SK-N-SH treated with all-trans-retinoic acid at 6 μM for 48 hours (cell line): ENCODE measurements at regions not wholly inside any gene's neighbourhood (a gene's known extent, or its start where the extent isn't known, plus 50 kb on each side); places are given as distances from the start of the nearest gene placed in this dataset.

ENCODE experiments used
- ATAC-seq: fragments of 200-7000 bp; cut with Tn5 transposase; 3 replicates; pipeline ENCODE4 v1.9.1; 2020; ENCODE audit warnings: mild to moderate bottlenecking, moderate library complexity
- ARNTL ChIP-seq: fragments of 450-650 bp; formaldehyde crosslinking; IDR thresholded peaks from 2 replicates; pipeline ENCODE4 v1.5.0; 2020; ENCODE audit warnings: low read depth, mild to moderate bottlenecking, moderate library complexity, borderline replicate concordance
- BACH2 ChIP-seq: fragments of 250-450 bp; sonication (Bioruptor Pico); IDR thresholded peaks from 2 replicates; pipeline ENCODE4 v1.9.0; 2021; ENCODE audit warnings: mild to moderate bottlenecking, borderline replicate concordance
- CSDC2 ChIP-seq: fragments of 250-450 bp; sonication (Bioruptor Pico); IDR thresholded peaks from 2 replicates; pipeline ENCODE4 v1.5.0; 2020; ENCODE audit warnings: mild to moderate bottlenecking, moderate library complexity
- CSRNP3 ChIP-seq: fragments of 250-450 bp; sonication (Bioruptor Pico); IDR thresholded peaks from 2 replicates; pipeline ENCODE4 v1.5.1; 2021; ENCODE audit warnings: mild to moderate bottlenecking, moderate library complexity
- ESRRG ChIP-seq: fragments of 250-450 bp; sonication (Bioruptor Pico); IDR thresholded peaks from 2 replicates; pipeline ENCODE4 v1.6.1; 2021; ENCODE audit warnings: mild to moderate bottlenecking
- GLIS3 ChIP-seq: fragments of 250-450 bp; sonication (Bioruptor Pico); IDR thresholded peaks from 2 replicates; pipeline ENCODE4 v1.5.0; 2020; ENCODE audit warnings: mild to moderate bottlenecking, moderate library complexity
- ISL1 ChIP-seq: fragments of 250-450 bp; sonication (Bioruptor Pico); IDR thresholded peaks from 2 replicates; pipeline ENCODE4 v2.1.2; 2022; ENCODE audit warnings: mild to moderate bottlenecking, moderate library complexity
- OSR1 ChIP-seq: fragments of 250-450 bp; sonication (Bioruptor Pico); IDR thresholded peaks from 2 replicates; pipeline ENCODE4 v1.8.0; 2022; ENCODE audit warnings: moderate library complexity, mild to moderate bottlenecking, inconsistent platforms
- PATZ1 ChIP-seq: fragments of 250-450 bp; sonication (Bioruptor Pico); IDR thresholded peaks from 2 replicates; pipeline ENCODE4 v1.8.0; 2020; ENCODE audit warnings: mild to moderate bottlenecking, moderate library complexity, borderline replicate concordance
- POU6F1 ChIP-seq: fragments of 250-450 bp; sonication (Bioruptor Pico); IDR thresholded peaks from 2 replicates; pipeline ENCODE4 v1.8.0; 2021; ENCODE audit warnings: low read depth, mild to moderate bottlenecking, moderate library complexity, borderline replicate concordance
- RARB ChIP-seq: fragments of 250-450 bp; sonication (Bioruptor Pico); IDR thresholded peaks from 2 replicates; pipeline ENCODE4 v1.8.0; 2021; ENCODE audit warnings: mild to moderate bottlenecking, moderate library complexity
- SNAI2 ChIP-seq: fragments of 250-450 bp; sonication (Bioruptor Pico); IDR thresholded peaks from 2 replicates; pipeline ENCODE4 v1.5.0; 2020; ENCODE audit warnings: mild to moderate bottlenecking, moderate library complexity
- TCF4 ChIP-seq: fragments of 250-450 bp; sonication (Bioruptor Pico); IDR thresholded peaks from 2 replicates; pipeline ENCODE4 v1.8.0; 2021; ENCODE audit warnings: mild to moderate bottlenecking, moderate library complexity, borderline replicate concordance
- TOX ChIP-seq: fragments of 250-450 bp; sonication (Bioruptor Pico); IDR thresholded peaks from 2 replicates; pipeline ENCODE4 v1.8.0; 2021; ENCODE audit warnings: mild to moderate bottlenecking, moderate library complexity, borderline replicate concordance
- TSHZ2 ChIP-seq: fragments of 250-450 bp; sonication (Bioruptor Pico); IDR thresholded peaks from 2 replicates; pipeline ENCODE4 v1.5.0; 2020; ENCODE audit warnings: mild to moderate bottlenecking, moderate library complexity
- ZC3H10 ChIP-seq: fragments of 250-450 bp; sonication (Bioruptor Pico); IDR thresholded peaks from 2 replicates; pipeline ENCODE4 v1.5.1; 2021; ENCODE audit warnings: mild to moderate bottlenecking, moderate library complexity
- ZFP3 ChIP-seq: fragments of 250-450 bp; sonication (Bioruptor Pico); IDR thresholded peaks from 2 replicates; pipeline ENCODE4 v1.5.0; 2020; ENCODE audit warnings: mild to moderate bottlenecking, moderate library complexity
- ZFP30 ChIP-seq: fragments of 450-650 bp; formaldehyde crosslinking; IDR thresholded peaks from 2 replicates; pipeline ENCODE4 v1.5.0; 2022; ENCODE audit warnings: mild to moderate bottlenecking, moderate library complexity
- ZNF565 ChIP-seq: fragments of 450-650 bp; formaldehyde crosslinking; conservative IDR thresholded peaks from 2 replicates; pipeline ENCODE4 v1.5.0; 2020; ENCODE audit warnings: low read depth, mild to moderate bottlenecking, moderate library complexity
- ZNF70 ChIP-seq: fragments of 450-650 bp; formaldehyde crosslinking; IDR thresholded peaks from 2 replicates; pipeline ENCODE4 v1.5.0; 2020; ENCODE audit warnings: mild to moderate bottlenecking, moderate library complexity
- ZNF8 ChIP-seq: fragments of 450-650 bp; formaldehyde crosslinking; IDR thresholded peaks from 2 replicates; pipeline ENCODE4 v1.5.0; 2020; ENCODE audit warnings: mild to moderate bottlenecking, moderate library complexity

- no peak for TF ChIP-seq OSR1 (CRISPR knock-in tag)
- no peak for ATAC-seq
These were observed 142.9 kb downstream of the EMX2 start for GRCh38 chr10:117685431-117685830.

GRCh38 chr10:117686606-117687005, 144.1 kb downstream of the EMX2 start:
- ATAC-seq: no peak
- TF ChIP-seq TCF4 (CRISPR knock-in tag): no peak

- ATAC-seq: no peak
- no peak for TF ChIP-seq ZNF8 (CRISPR knock-in tag)
- no peak for TF ChIP-seq ZNF70 (CRISPR knock-in tag)
- TF ChIP-seq ESRRG: no peak
- TF ChIP-seq TCF4 (CRISPR knock-in tag): no peak
- no peak for TF ChIP-seq TOX (CRISPR knock-in tag)
- no peak for TF ChIP-seq CSRNP3 (CRISPR knock-in tag)
- TF ChIP-seq POU6F1 (CRISPR knock-in tag): no peak
- TF ChIP-seq TSHZ2 (CRISPR knock-in tag): no peak
- no peak for TF ChIP-seq ZFP30
- TF ChIP-seq ISL1 (CRISPR knock-in tag): no peak
- no peak for TF ChIP-seq ZC3H10 (CRISPR knock-in tag)
- TF ChIP-seq GLIS3 (CRISPR knock-in tag): no peak
- TF ChIP-seq RARB (CRISPR knock-in tag): no peak
- TF ChIP-seq BACH2 (CRISPR knock-in tag): no peak
- TF ChIP-seq CSDC2 (CRISPR knock-in tag): no peak
- TF ChIP-seq SNAI2 (CRISPR knock-in tag): no peak
- TF ChIP-seq ZFP3 (CRISPR knock-in tag): no peak
These were observed 145.8 kb downstream of the EMX2 start for GRCh38 chr10:117688358-117688757.

GRCh38 chr10:117689566-117689965, 147.0 kb downstream of the EMX2 start:
- no peak for TF ChIP-seq BACH2 (CRISPR knock-in tag)
- no peak for ATAC-seq

- ATAC-seq: no peak
- TF ChIP-seq POU6F1 (CRISPR knock-in tag) (no peak), RARB (CRISPR knock-in tag) (no peak), ZFP30 (no peak), BACH2 (CRISPR knock-in tag) (no peak), ZNF565 (no peak)
- TF ChIP-seq, all 23 proteins: peak for 0
These were observed 147.8 kb downstream of the EMX2 start for GRCh38 chr10:117690359-117690758.

GRCh38 chr10:117694190-117694589, 151.6 kb downstream of the EMX2 start:
- no peak for ATAC-seq
- TF ChIP-seq ESRRG (no peak), ARNTL (no peak), TCF4 (CRISPR knock-in tag) (no peak), ZNF565 (no peak), SNAI2 (CRISPR knock-in tag) (no peak), PATZ1 (CRISPR knock-in tag) (no peak), ZFP3 (CRISPR knock-in tag) (no peak), TSHZ2 (CRISPR knock-in tag) (no peak), ISL1 (CRISPR knock-in tag) (no peak), TOX (CRISPR knock-in tag) (no peak)
